Mucosa of rectum (tissue), 2 donors: ENCODE measurements at regions not wholly inside any gene's neighbourhood (a gene's known extent, or its start where the extent isn't known, plus 50 kb on each side); places are given as distances from the start of the nearest gene placed in this dataset.

Experiments
- H3K27ac ChIP-seq, 2 donors: one replicate each; pipeline ENCODE4 v1.7.0; 2013; ENCODE audit warnings: inconsistent platforms in 2 of 2, low read depth in 2 of 2, low read length in 2 of 2
- H3K27me3 ChIP-seq, 2 donors: one replicate each; pipeline ENCODE4 v1.7.0; 2013; ENCODE audit warnings: low read length in 2 of 2; ENCODE audit not compliant: control insufficient read depth in 2 of 2, insufficient read depth in 2 of 2
- H3K36me3 ChIP-seq, 2 donors: one replicate each; pipeline ENCODE4 v1.7.0; 2013; ENCODE audit warnings: low read length in 2 of 2; ENCODE audit not compliant: control insufficient read depth in 2 of 2, insufficient read depth in 2 of 2
- H3K4me1 ChIP-seq, 2 donors: one replicate each; pipeline ENCODE4 v1.7.0; 2013; ENCODE audit warnings: low read length in 2 of 2, mild to moderate bottlenecking in 1 of 2; ENCODE audit not compliant: control insufficient read depth in 2 of 2, insufficient read depth in 2 of 2
- H3K4me3 ChIP-seq, 2 donors: one replicate each; pipeline ENCODE4 v1.7.0; 2013; ENCODE audit warnings: low read length in 2 of 2
- H3K9ac ChIP-seq, 2 donors: one replicate each; pipeline ENCODE4 v1.7.0; 2013; ENCODE audit warnings: low read length in 2 of 2, low read depth in 1 of 2, mild to moderate bottlenecking in 1 of 2
- H3K9me3 ChIP-seq, 2 donors: one replicate each; pipeline ENCODE4 v1.7.0; 2013; ENCODE audit warnings: low read length in 2 of 2; ENCODE audit not compliant: control insufficient read depth in 2 of 2
- donor health status: healthy.
- donor health status: Normal muscosa, but diverticular disease.

- no peaks in the 10 kb centered on the region for H3K27me3 ChIP-seq
- no peaks in the 10 kb centered on the region for H3K9me3 ChIP-seq
- no peak overlapping the region for H3K9ac ChIP-seq
- H3K36me3 ChIP-seq, result no peaks in the 10 kb centered on the region
- H3K4me1 ChIP-seq, result peaks cover 37 to 40% of the 10 kb centered on the region in 2 donors
- no peak overlapping the region for H3K27ac ChIP-seq
- H3K4me3 ChIP-seq, result no peak overlapping the region
Measured at GRCh38 chr20:50387218-50387995, 122.8 kb upstream of the PTPN1 start.

GRCh38 chr20:50387996-50388332 is 122.2 kb upstream of the PTPN1 start:
- Histone ChIP-seq H3K36me3 (no peaks in the 10 kb centered on the region), H3K9ac (no peak overlapping the region), H3K27ac (no peak overlapping the region), H3K4me1 (peaks cover 32 to 35% of the 10 kb centered on the region in 2 donors), H3K4me3 (no peak overlapping the region), H3K9me3 (no peaks in the 10 kb centered on the region), H3K27me3 (no peaks in the 10 kb centered on the region)

- H3K36me3 ChIP-seq, result no peaks in the 10 kb centered on the region
- peaks cover 24 to 26% of the 10 kb centered on the region in 2 donors for H3K4me1 ChIP-seq
- H3K9me3 ChIP-seq, result no peaks in the 10 kb centered on the region
- peak overlapping the region in 1 of 2 donors; percentile 23 for H3K9ac ChIP-seq
- H3K27me3 ChIP-seq, result no peaks in the 10 kb centered on the region
- H3K27ac ChIP-seq, result peak overlapping the region; percentile 40 to 78
- H3K4me3 ChIP-seq, result peak overlapping the region in 1 of 2 donors; percentile 22
Measured at GRCh38 chr20:50388733-50389437, 121.3 kb upstream of the PTPN1 start.

- Histone ChIP-seq H3K4me1 (peaks cover 27 to 29% of the 10 kb centered on the region in 2 donors), H3K9ac (peak overlapping the region in 1 of 2 donors; percentile 34), H3K9me3 (no peaks in the 10 kb centered on the region), H3K27me3 (no peaks in the 10 kb centered on the region), H3K27ac (peak overlapping the region; percentile 61 to 78), H3K36me3 (no peaks in the 10 kb centered on the region), H3K4me3 (peak overlapping the region in 1 of 2 donors; percentile 22)
Measured at GRCh38 chr20:50389438-50389807, 120.8 kb upstream of the PTPN1 start.

- Histone ChIP-seq H3K36me3 (no peaks in the 10 kb centered on the region), H3K9ac (peak overlapping the region in 1 of 2 donors; percentile 34), H3K27me3 (no peaks in the 10 kb centered on the region), H3K27ac (peak overlapping the region; percentile 61 to 78), H3K9me3 (no peaks in the 10 kb centered on the region), H3K4me3 (no peak overlapping the region), H3K4me1 (peaks cover 31 to 36% of the 10 kb centered on the region in 2 donors)
Measured at GRCh38 chr20:50389808-50390684, 120.1 kb upstream of the PTPN1 start.

- no peak overlapping the region for H3K27ac ChIP-seq
- H3K9me3 ChIP-seq, result no peaks in the 10 kb centered on the region
- H3K4me1 ChIP-seq, result peaks cover 34 to 42% of the 10 kb centered on the region in 2 donors
- no peak overlapping the region for H3K9ac ChIP-seq
- no peaks in the 10 kb centered on the region for H3K27me3 ChIP-seq
- H3K36me3 ChIP-seq, result no peaks in the 10 kb centered on the region
- no peak overlapping the region for H3K4me3 ChIP-seq
Measured at GRCh38 chr20:50390685-50391443, 119.3 kb upstream of the PTPN1 start.

GRCh38 chr20:50391444-50392137 is 118.6 kb upstream of the PTPN1 start:
- Histone ChIP-seq H3K27me3 (no peaks in the 10 kb centered on the region), H3K9ac (no peak overlapping the region), H3K4me1 (peaks cover 34 to 42% of the 10 kb centered on the region in 2 donors), H3K27ac (no peak overlapping the region), H3K4me3 (no peak overlapping the region), H3K9me3 (no peaks in the 10 kb centered on the region), H3K36me3 (no peaks in the 10 kb centered on the region)

GRCh38 chr20:50392138-50392866 is 117.9 kb upstream of the PTPN1 start:
- Histone ChIP-seq H3K36me3 (no peaks in the 10 kb centered on the region), H3K27ac (no peak overlapping the region), H3K9ac (no peak overlapping the region), H3K4me1 (peaks cover 34 to 42% of the 10 kb centered on the region in 2 donors), H3K9me3 (no peaks in the 10 kb centered on the region), H3K27me3 (no peaks in the 10 kb centered on the region), H3K4me3 (no peak overlapping the region)

GRCh38 chr20:50393242-50393641 is 116.9 kb upstream of the PTPN1 start:
- Histone ChIP-seq H3K27me3 (no peaks in the 10 kb centered on the region), H3K4me1 (peaks cover 34 to 42% of the 10 kb centered on the region in 2 donors), H3K36me3 (no peaks in the 10 kb centered on the region), H3K4me3 (no peak overlapping the region), H3K9ac (no peak overlapping the region), H3K9me3 (no peaks in the 10 kb centered on the region), H3K27ac (no peak overlapping the region)
